ENCODE measurements at regions not wholly inside any gene's neighbourhood (a gene's known extent, or its start where the extent isn't known, plus 50 kb on each side); places are given as distances from the start of the nearest gene placed in this dataset.

GRCh38 chr4:11004818-11005217 lies 320.2 kb upstream of the CLNK start:
- CTCF ChIA-PET, result no interaction called here
- Histone ChIP-seq H3K14ac (replicated peaks; ENCODE audit: low read depth, low read length) (no peak overlapping the region), H2AK5ac (ENCODE audit: low read depth, low read length) (no peak overlapping the region), H3K4me1 (ENCODE audit: control insufficient read depth, insufficient read depth, low read length) (no peaks in the 10 kb centered on the region), H3K23ac (ENCODE audit: low read depth, low read length) (no peak overlapping the region), H3K18ac (ENCODE audit: low read depth, low read length) (no peak overlapping the region), H3K36me3 (ENCODE audit: control insufficient read depth, insufficient read depth, low read length) (no peaks in the 10 kb centered on the region), H2AFZ (replicated peaks; ENCODE audit: low read length, poor library complexity) (no peak overlapping the region), H3K9ac (ENCODE audit: low read depth, low read length) (no peak overlapping the region), H4K8ac (ENCODE audit: low read depth in 2 of 2, low read length in 2 of 2) (no peak overlapping the region), H3K27ac (ENCODE audit: insufficient read depth, low read length) (no peak overlapping the region), H2BK120ac (ENCODE audit: low read depth, low read length) (no peak overlapping the region), H2BK20ac (ENCODE audit: low read depth, low read length) (no peak overlapping the region), H3K79me1 (ENCODE audit: low read depth in 1 of 2, low read length in 2 of 2) (no peaks in the 10 kb centered on the region), H3K9me3 (ENCODE audit: control insufficient read depth, insufficient read depth, low read length) (peaks cover 4% of the 10 kb centered on the region; the same call in 1 of the 2 replicates), H3K9me1 (ENCODE audit: insufficient read depth, low read length) (no peaks in the 10 kb centered on the region), H3K4me2 (ENCODE audit: low read depth, low read length) (no peak overlapping the region), H3K56ac (ENCODE audit: extremely low read depth, insufficient read depth, low read length) (no peak overlapping the region), H3K4me3 (ENCODE audit: insufficient read depth, low read depth, low read length) (no peak overlapping the region), H4K91ac (ENCODE audit: insufficient read depth, low read depth, low read length) (no peak overlapping the region), H2AK9ac (replicated peaks; ENCODE audit: low read depth, low read length, poor library complexity) (no peak overlapping the region), H3K4ac (ENCODE audit: low read depth, low read length) (no peak overlapping the region), H2BK5ac (ENCODE audit: low read depth, low read length, poor library complexity, severe bottlenecking) (no peak overlapping the region), H3K27me3 (ENCODE audit: control insufficient read depth, insufficient read depth, low read length) (no peaks in the 10 kb centered on the region), H2BK15ac (ENCODE audit: low read depth, low read length) (no peak overlapping the region), H4K20me1 (ENCODE audit: insufficient read depth, low read length) (no peaks in the 10 kb centered on the region), H4K5ac (ENCODE audit: low read depth, low read length) (no peak overlapping the region)
- no TSS peak for BruUV-seq (replicated peaks)
- intact Hi-C loops (cut with micrococcal nuclease), result no loop called here
- DNase-seq (no peak), ATAC-seq (ENCODE audit: low read depth) (no peak)
- TF ChIP-seq CTCF (conservative IDR thresholded peaks at IDR 0.05; ENCODE audit: low read depth, low read length) (no peak), CEBPB (IDR thresholded peaks at IDR 0.05; ENCODE audit: low read depth, low read length) (no peak), POLR2A (IDR thresholded peaks at IDR 0.05; ENCODE audit: low read depth, low read length) (no peak), FOS (IDR thresholded peaks at IDR 0.05; ENCODE audit: low read depth, low read length) (no peak), CHD1 (IDR thresholded peaks at IDR 0.05; ENCODE audit: low read depth, low read length) (no peak), SMC3 (IDR thresholded peaks at IDR 0.05; ENCODE audit: low read depth, low read length) (no peak), RFX5 (IDR thresholded peaks at IDR 0.05; ENCODE audit: low read depth, low read length) (no peak), RCOR1 (IDR thresholded peaks at IDR 0.05; ENCODE audit: insufficient replicate concordance, low read length) (no peak), BHLHE40 (IDR thresholded peaks at IDR 0.05; ENCODE audit: low read depth, low read length) (no peak), ELK1 (IDR thresholded peaks at IDR 0.05; ENCODE audit: borderline replicate concordance, low read depth, low read length) (no peak), MAFK (IDR thresholded peaks at IDR 0.05; ENCODE audit: low read depth, low read length) (no peak), RAD21 (IDR thresholded peaks at IDR 0.05; ENCODE audit: low read length) (no peak), NFE2L2 (IDR thresholded peaks at IDR 0.05; ENCODE audit: low read depth, low read length) (no peak), MXI1 (IDR thresholded peaks at IDR 0.05; ENCODE audit: borderline replicate concordance, low read depth, low read length) (no peak), USF2 (IDR thresholded peaks at IDR 0.05; ENCODE audit: low read depth, low read length) (no peak), MAZ (IDR thresholded peaks at IDR 0.05; ENCODE audit: borderline replicate concordance, low read depth, low read length) (no peak)
- 49% methylated on average over 5 of the region's 6 CpGs; no CpG with 5 or more reads in 1 of the 2 experiments for WGBS, 2 experiments (ENCODE audit: extremely low coverage in 2 of 2, insufficient read length in 1 of 2)
- dilution Hi-C loops (cut with HindIII; ENCODE audit: low sequenced_read_pairs, unreplicated experiment), result no loop called here
- in situ Hi-C loops (cut with MboI; ENCODE audit: low sequenced_read_pairs), result no loop called here
- POLR2A ChIA-PET (ENCODE audit: unreplicated experiment), result no interaction called here

Measured in IMR-90 (cell line).